ENCODE measurements at regions not wholly inside any gene's neighbourhood (a gene's known extent, or its start where the extent isn't known, plus 50 kb on each side); places are given as distances from the start of the nearest gene placed in this dataset.
"Not testable (repeated sequence)": the region's sequence is repeated elsewhere in the genome, so short reads cannot be mapped to it uniquely, and the experiment has no call there.

DNA sequence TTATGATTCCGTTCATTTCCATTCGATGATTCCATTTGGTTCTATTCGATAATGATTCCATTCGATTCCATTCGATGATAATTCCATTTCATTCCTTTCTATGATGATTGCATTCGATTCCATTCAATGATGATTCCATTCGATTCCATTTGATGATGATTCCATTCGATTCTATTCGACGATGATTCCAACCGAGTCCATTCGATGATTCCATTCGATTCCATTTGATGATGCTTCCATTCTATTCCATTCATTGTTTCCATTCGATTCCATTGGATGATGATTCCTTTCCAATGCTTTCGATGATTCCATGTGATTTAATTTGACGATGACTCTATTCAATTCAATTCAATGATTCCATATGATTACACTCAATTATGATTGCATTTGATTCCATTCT is 1093.5 kb downstream of the RPIA start:
- Mint-ChIP-seq H3K9me3 (ENCODE audit: low read depth) (peaks cover 99% of the 10 kb centered on the region), H3K36me3 (ENCODE audit: insufficient read depth) (peaks cover 75% of the 10 kb centered on the region), H3K27ac (no peak overlapping the region), H3K4me3 (ENCODE audit: low read depth) (no peak overlapping the region), H3K27me3 (no peaks in the 10 kb centered on the region), H3K4me1 (ENCODE audit: low read depth) (no peaks in the 10 kb centered on the region)
- no peak for TF ChIP-seq CTCF (IDR thresholded peaks at IDR 0.05; ENCODE audit: unreplicated experiment)
- DNase-seq (ENCODE audit: low spot score, unreplicated experiment): no peak

DNA sequence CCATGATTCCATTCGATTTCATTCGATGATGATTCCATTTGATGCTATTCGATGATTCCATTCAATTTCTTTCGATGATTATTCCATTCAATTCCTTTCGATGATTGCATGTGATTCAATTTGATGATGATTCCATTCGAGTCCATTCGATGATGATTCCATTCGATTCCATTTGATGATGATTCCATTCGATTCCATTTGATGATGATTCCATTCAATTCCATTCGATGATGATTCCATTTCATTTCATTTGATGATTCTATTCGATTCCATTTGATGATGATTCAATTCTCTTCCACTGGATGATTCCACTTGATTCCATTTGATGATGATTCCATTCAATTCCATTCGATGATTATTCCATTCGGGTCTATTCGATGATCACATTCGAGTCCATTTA is 1094.1 kb downstream of the RPIA start:
- not testable (repeated sequence) for H3K27me3 Mint-ChIP-seq

DNA sequence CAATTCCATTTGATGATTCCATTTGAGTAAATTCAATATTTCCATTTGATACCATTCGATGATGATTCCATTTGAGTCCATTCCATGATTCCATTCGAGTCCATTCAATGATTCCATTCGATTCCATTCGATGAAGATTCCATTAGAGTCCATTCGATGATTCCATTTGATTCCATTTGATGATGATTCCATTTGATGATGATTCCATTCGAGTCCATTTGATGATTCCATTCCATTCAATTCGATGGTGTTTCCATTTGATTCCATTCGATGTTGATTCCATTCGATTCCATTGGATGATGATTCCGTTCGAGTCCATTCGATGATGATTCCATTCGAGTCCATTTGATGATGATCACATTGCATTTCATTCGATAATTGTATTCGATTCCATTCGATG is 1095.2 kb downstream of the RPIA start:
- H3K27ac Mint-ChIP-seq; DNase-seq (ENCODE audit: low spot score, unreplicated experiment); H3K4me3 Mint-ChIP-seq (ENCODE audit: low read depth); H3K27me3 Mint-ChIP-seq; H3K4me1 Mint-ChIP-seq (ENCODE audit: low read depth): not testable (repeated sequence)
- Mint-ChIP-seq H3K9me3 (ENCODE audit: low read depth) (peaks cover 97% of the 10 kb centered on the region), H3K36me3 (ENCODE audit: insufficient read depth) (peaks cover 69% of the 10 kb centered on the region)

More for the DNA sequence above, 1094.1 kb downstream of the RPIA start:
- Mint-ChIP-seq H3K9me3 (ENCODE audit: low read depth) (peaks cover 99% of the 10 kb centered on the region), H3K36me3 (ENCODE audit: insufficient read depth) (peaks cover 73% of the 10 kb centered on the region)
- DNase-seq (ENCODE audit: low spot score, unreplicated experiment); H3K4me3 Mint-ChIP-seq (ENCODE audit: low read depth); H3K27ac Mint-ChIP-seq; H3K4me1 Mint-ChIP-seq (ENCODE audit: low read depth): not testable (repeated sequence)

DNA sequence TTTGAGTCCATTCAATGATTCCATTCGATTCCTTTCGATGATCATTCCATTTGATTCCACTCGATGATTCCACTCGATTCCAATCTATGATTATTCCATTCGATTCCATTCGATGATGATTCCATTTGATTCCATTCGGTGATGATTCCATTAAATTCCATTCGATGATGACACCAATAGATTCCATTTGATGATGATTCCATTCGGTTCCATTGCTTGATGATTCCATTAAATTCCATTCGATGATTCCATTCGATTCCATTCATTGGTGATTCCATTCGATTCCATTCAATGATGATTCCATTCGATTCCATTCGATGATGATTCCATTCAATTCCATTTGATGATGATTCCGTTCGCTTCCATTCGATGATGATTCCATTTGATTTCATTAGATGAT is 1104.1 kb downstream of the RPIA start:
- Mint-ChIP-seq H3K9me3 (ENCODE audit: low read depth) (peaks cover 92% of the 10 kb centered on the region), H3K36me3 (ENCODE audit: insufficient read depth) (peaks cover 63% of the 10 kb centered on the region)
- H3K27me3 Mint-ChIP-seq; DNase-seq (ENCODE audit: low spot score, unreplicated experiment); H3K4me3 Mint-ChIP-seq (ENCODE audit: low read depth); H3K4me1 Mint-ChIP-seq (ENCODE audit: low read depth); H3K27ac Mint-ChIP-seq: not testable (repeated sequence)

- H3K27me3 Mint-ChIP-seq: no peaks in the 10 kb centered on the region
- no peak overlapping the region for H3K4me3 Mint-ChIP-seq (ENCODE audit: low read depth)
- H3K9me3 Mint-ChIP-seq (ENCODE audit: low read depth): peaks cover 94% of the 10 kb centered on the region
- H3K27ac Mint-ChIP-seq: peak overlapping the region; percentile 35
- H3K4me1 Mint-ChIP-seq (ENCODE audit: low read depth): no peaks in the 10 kb centered on the region
- H3K36me3 Mint-ChIP-seq (ENCODE audit: insufficient read depth): peaks cover 62% of the 10 kb centered on the region
- DNase-seq (ENCODE audit: low spot score, unreplicated experiment): no peak
- no peak for TF ChIP-seq CTCF (IDR thresholded peaks at IDR 0.05; ENCODE audit: unreplicated experiment)
These were observed 1106.0 kb downstream of the RPIA start for GRCh38 chr2:89797320-89798038.

GRCh38 chr2:89801207-89801606 is 1109.7 kb downstream of the RPIA start:
- H3K9me3 Mint-ChIP-seq (ENCODE audit: low read depth): peaks cover 99% of the 10 kb centered on the region
- H3K4me1 Mint-ChIP-seq (ENCODE audit: low read depth); DNase-seq (ENCODE audit: low spot score, unreplicated experiment); H3K4me3 Mint-ChIP-seq (ENCODE audit: low read depth); H3K27ac Mint-ChIP-seq; H3K27me3 Mint-ChIP-seq: not testable (repeated sequence)
- H3K36me3 Mint-ChIP-seq (ENCODE audit: insufficient read depth): peaks cover 79% of the 10 kb centered on the region

- DNase-seq (ENCODE audit: low spot score, unreplicated experiment); H3K27me3 Mint-ChIP-seq; H3K4me1 Mint-ChIP-seq (ENCODE audit: low read depth); H3K27ac Mint-ChIP-seq; H3K4me3 Mint-ChIP-seq (ENCODE audit: low read depth): not testable (repeated sequence)
- Mint-ChIP-seq H3K36me3 (ENCODE audit: insufficient read depth) (peaks cover 61% of the 10 kb centered on the region), H3K9me3 (ENCODE audit: low read depth) (peaks cover 85% of the 10 kb centered on the region)
These were observed 1114.9 kb downstream of the RPIA start for GRCh38 chr2:89806363-89806762.

GRCh38 chr2:89811295-89811694 is 1119.8 kb downstream of the RPIA start:
- H3K9me3 Mint-ChIP-seq (ENCODE audit: low read depth): peaks cover 37% of the 10 kb centered on the region
- no peaks in the 10 kb centered on the region for H3K27me3 Mint-ChIP-seq
- no peak overlapping the region for H3K4me3 Mint-ChIP-seq (ENCODE audit: low read depth)
- no peak for DNase-seq (ENCODE audit: low spot score, unreplicated experiment)
- no peaks in the 10 kb centered on the region for H3K4me1 Mint-ChIP-seq (ENCODE audit: low read depth)
- H3K27ac Mint-ChIP-seq: no peak overlapping the region
- no peak for TF ChIP-seq CTCF (IDR thresholded peaks at IDR 0.05; ENCODE audit: unreplicated experiment)
- peaks cover 52% of the 10 kb centered on the region for H3K36me3 Mint-ChIP-seq (ENCODE audit: insufficient read depth)

DNA sequence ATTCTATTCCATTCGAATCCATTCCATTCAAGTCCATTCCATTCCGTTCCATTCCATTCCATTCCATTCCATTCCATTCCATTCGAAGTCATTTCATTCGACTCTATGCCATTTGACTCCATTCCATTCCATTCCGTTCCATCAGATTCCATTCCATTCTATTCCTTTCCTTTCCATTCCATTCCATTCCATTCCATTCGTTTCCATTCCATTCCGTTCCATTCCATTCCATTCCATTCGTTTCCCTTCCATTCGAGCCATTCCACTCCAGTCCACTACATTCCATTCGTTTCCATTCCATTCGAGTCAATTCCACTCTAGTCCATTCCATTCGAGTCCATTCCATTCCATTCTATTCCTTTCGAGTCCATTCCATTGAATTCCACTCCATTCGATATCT is 1120.4 kb downstream of the RPIA start:
- H3K4me1 Mint-ChIP-seq (ENCODE audit: low read depth); H3K4me3 Mint-ChIP-seq (ENCODE audit: low read depth); H3K27me3 Mint-ChIP-seq; DNase-seq (ENCODE audit: low spot score, unreplicated experiment); H3K27ac Mint-ChIP-seq: not testable (repeated sequence)
- H3K9me3 Mint-ChIP-seq (ENCODE audit: low read depth): peaks cover 31% of the 10 kb centered on the region
- H3K36me3 Mint-ChIP-seq (ENCODE audit: insufficient read depth): peaks cover 48% of the 10 kb centered on the region

DNA sequence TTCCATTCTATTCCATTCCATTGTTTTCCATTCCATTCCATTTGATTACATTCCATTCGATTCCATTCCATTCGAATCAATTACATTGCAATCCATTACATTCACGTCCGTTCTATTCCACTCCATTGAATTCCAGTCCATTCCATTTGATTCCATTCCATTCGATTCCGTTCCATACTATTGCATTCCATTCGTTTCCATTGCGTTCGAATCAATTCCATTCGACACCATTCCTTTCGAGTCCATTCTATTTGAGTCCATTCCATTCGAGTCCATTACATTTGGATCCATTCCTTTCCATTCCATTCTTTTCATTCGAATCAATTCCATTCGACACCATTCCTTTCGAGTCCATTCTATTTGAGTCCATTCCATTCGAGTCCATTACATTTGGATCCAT is 1122.9 kb downstream of the RPIA start:
- DNase-seq (ENCODE audit: low spot score, unreplicated experiment); H3K4me1 Mint-ChIP-seq (ENCODE audit: low read depth); H3K27ac Mint-ChIP-seq; H3K4me3 Mint-ChIP-seq (ENCODE audit: low read depth); H3K27me3 Mint-ChIP-seq: not testable (repeated sequence)
- Mint-ChIP-seq H3K36me3 (ENCODE audit: insufficient read depth) (peaks cover 52% of the 10 kb centered on the region), H3K9me3 (ENCODE audit: low read depth) (peaks cover 16% of the 10 kb centered on the region)
